Heart right ventricle (tissue), 16 donors: ENCODE measurements at regions not wholly inside any gene's neighbourhood (a gene's known extent, or its start where the extent isn't known, plus 50 kb on each side); places are given as distances from the start of the nearest gene placed in this dataset.

Experiments
- ATAC-seq, 8 donors: fragments of 200-7000 bp; cut with Tn5 transposase; one replicate each; pipeline ENCODE4 v1.9.1; 2020; ENCODE audit warnings: mild to moderate bottlenecking in 8 of 8, moderate library complexity in 8 of 8, moderate number of reproducible peaks in 1 of 8
- DNase-seq, 2 donors: peaks; one replicate each; pipeline ENCODE4 v3.0.0-alpha.2; 2020
- H3K27ac ChIP-seq, 10 donors: fragments of 200-600 bp; sonication (generic) in 2 of 10; one replicate each; pipeline versions ENCODE4 v1.5.0 to v1.8.0; 2020 to 2022; ENCODE audit warnings: mild to moderate bottlenecking in 3 of 10
- H3K27me3 ChIP-seq, 7 donors: fragments of 200-600 bp; one replicate each; pipeline ENCODE4 v1.8.0; 2021 to 2022; ENCODE audit warnings: mild to moderate bottlenecking in 2 of 7
- H3K36me3 ChIP-seq, 9 donors: fragments of 200-600 bp; sonication (generic) in 1 of 9; one replicate each; pipeline versions ENCODE4 v1.5.0 to v1.8.0; 2020 to 2022; ENCODE audit warnings: mild to moderate bottlenecking in 2 of 9
- H3K4me1 ChIP-seq, 9 donors: fragments of 200-600 bp; sonication (generic) in 1 of 9; one replicate each; pipeline versions ENCODE4 v1.5.0 to v1.8.0; 2020 to 2022; ENCODE audit warnings: mild to moderate bottlenecking in 4 of 9
- H3K4me3 ChIP-seq, 10 donors: fragments of 200-600 bp; sonication (generic) in 2 of 10; one replicate each; pipeline versions ENCODE4 v1.5.0 to v1.8.0; 2020 to 2022; ENCODE audit warnings: mild to moderate bottlenecking in 7 of 10, moderate library complexity in 2 of 10
- H3K9me3 ChIP-seq, 11 donors: fragments of 200-600 bp in 10 of 11; sonication (generic) in 2 of 11; one replicate each; pipeline versions ENCODE4 v1.5.0 to v1.8.0; 2013 to 2022; ENCODE audit warnings: mild to moderate bottlenecking in 2 of 11, control low read depth in 1 of 11, moderate library complexity in 1 of 11
- CTCF ChIP-seq, 9 donors: fragments of 200-600 bp; sonication (generic) in 2 of 9; IDR thresholded peaks; one replicate each; pipeline versions ENCODE4 v1.5.0 to v1.8.0; 2021 to 2022; ENCODE audit warnings: antibody characterized with exemption in 9 of 9, mild to moderate bottlenecking in 5 of 9, moderate library complexity in 1 of 9
- WGBS, 2 donors: extraction: QIAGEN DNeasy Blood & Tissue Kit; methylation state at CpG; one replicate each; pipeline ENCODE4 v1.1.7; 2013; ENCODE audit warnings: inconsistent platforms in 1 of 2; 5-methylcytosine and 5-hydroxymethylcytosine counted together
- intact Hi-C, 10 donors: fragments of 100-400 bp; cut with DNase I; formaldehyde crosslinking; loops; one replicate each; pipeline versions ENCODE4 v1.11.1 to v1.14.2; 2022
- donor health status: Arrhythmogenic right ventricular cardiomyopathy.
- donor health status: ischemic (EF 13 %, LVEDD 7.1; RV severe dilation, severe dysfunction).
- donor health status: healthy with polysubstance abuse.
- donor health status: DM: no; HTN: yes; CAD: no.
- donor health status: DM: no; HTN: no; CAD: no.
- donor health status: ischemic (EF 25% LVEDD 6.9; RV normal size, moderate dysfunction).
- donor health status: ischemic (EF 25% LVEDD 5.7; RV mildly dilated, moderate dysfunction).
- donor health status: healthy.
- donor health status: DM: yes; HTN: yes; CAD: no.
- donor health status: Ischemic cardiomyopathy.
- donor health status: ischemic (EF 35%, LVEDD 5.7; RV mildly dilated, moderate dysfunction).
- donor health status: nonischemic (EF 11% LVEDD 7.7; RV severe dilation, severe dysfunction).
- donor health status: DM: yes; HTN: yes; CAD: no.
- donor health status: PGD.
- donor health status: ischemic (EF 29% LVEDD 5.4; RV normal size, mild dysfunction).
- donor health status: nonischemic (EF 23%, LVEDD 6.1; RV moderate dilation, normal function).

- peak in 1 of 2 donors; percentile 54 for DNase-seq
- TF ChIP-seq CTCF (IDR thresholded peaks at IDR 0.05): no peak
- Histone ChIP-seq H3K4me3 (peak overlapping the region in 3 of 10 donors; percentile 31 to 42 (median 37)), H3K9me3 (no peaks in the 10 kb centered on the region), H3K4me1 (no peaks in the 10 kb centered on the region), H3K36me3 (no peaks in the 10 kb centered on the region), H3K27me3 (no peaks in the 10 kb centered on the region), H3K27ac (peak overlapping the region in 4 of 10 donors; percentile 1 to 80 (median 36))
- 41 to 50% methylated on average over 6 of the region's 6 CpGs for WGBS, 2 donors
- peak; percentile 11 to 95 (median 91) for ATAC-seq
- intact Hi-C loops: no loop called here
These were observed 191.3 kb upstream of the ZNF385D start for GRCh38 chr3:21942328-21942727.

GRCh38 chr3:21944251-21944650 lies 193.2 kb upstream of the ZNF385D start:
- DNase-seq: no peak
- Histone ChIP-seq H3K27ac (peak overlapping the region in 4 of 10 donors; percentile 16 to 80 (median 44)), H3K4me1 (no peaks in the 10 kb centered on the region), H3K36me3 (no peaks in the 10 kb centered on the region), H3K4me3 (peak overlapping the region in 4 of 10 donors; percentile 9 to 42 (median 34)), H3K9me3 (no peaks in the 10 kb centered on the region), H3K27me3 (no peaks in the 10 kb centered on the region)
- TF ChIP-seq CTCF (IDR thresholded peaks at IDR 0.05): no peak
- intact Hi-C loops: no loop called here
- peak in 1 of 8 donors; percentile 33 for ATAC-seq
- WGBS, 2 donors: 43 to 55% methylated on average over 6 of the region's 6 CpGs

GRCh38 chr3:21952856-21953255 lies 201.8 kb upstream of the ZNF385D start:
- Histone ChIP-seq H3K36me3 (no peaks in the 10 kb centered on the region), H3K4me1 (no peaks in the 10 kb centered on the region), H3K27me3 (no peaks in the 10 kb centered on the region), H3K27ac (no peak overlapping the region), H3K9me3 (peaks cover 0 to 10% (median 0%) of the 10 kb centered on the region in 11 donors), H3K4me3 (no peak overlapping the region)
- no peak for ATAC-seq
- WGBS, 2 donors: 89 to 94% methylated on average over 3 of the region's 3 CpGs
- no peak for DNase-seq
- no peak for TF ChIP-seq CTCF (IDR thresholded peaks at IDR 0.05)
- intact Hi-C loops: no loop called here

GRCh38 chr3:21954709-21955108 lies 203.7 kb upstream of the ZNF385D start:
- H3K4me3 ChIP-seq: no peak overlapping the region

More at GRCh38 chr3:21954709-21955108, 203.7 kb upstream of the ZNF385D start:
- H3K4me1 ChIP-seq: no peaks in the 10 kb centered on the region
- no peak for ATAC-seq
- no peak for DNase-seq
- no peak for TF ChIP-seq CTCF (IDR thresholded peaks at IDR 0.05)
- no peak overlapping the region for H3K27ac ChIP-seq
- H3K27me3 ChIP-seq: no peaks in the 10 kb centered on the region
- WGBS, 2 donors: 64 to 73% methylated on average over 2 of the region's 2 CpGs
- H3K9me3 ChIP-seq: peaks cover 0 to 10% (median 0%) of the 10 kb centered on the region in 11 donors
- intact Hi-C loops: no loop called here
- no peaks in the 10 kb centered on the region for H3K36me3 ChIP-seq
